ENCODE measurements at regions not wholly inside any gene's neighbourhood (a gene's known extent, or its start where the extent isn't known, plus 50 kb on each side); places are given as distances from the start of the nearest gene placed in this dataset.
"Not testable (repeated sequence)": the region's sequence is repeated elsewhere in the genome, so short reads cannot be mapped to it uniquely, and the experiment has no call there.

DNA sequence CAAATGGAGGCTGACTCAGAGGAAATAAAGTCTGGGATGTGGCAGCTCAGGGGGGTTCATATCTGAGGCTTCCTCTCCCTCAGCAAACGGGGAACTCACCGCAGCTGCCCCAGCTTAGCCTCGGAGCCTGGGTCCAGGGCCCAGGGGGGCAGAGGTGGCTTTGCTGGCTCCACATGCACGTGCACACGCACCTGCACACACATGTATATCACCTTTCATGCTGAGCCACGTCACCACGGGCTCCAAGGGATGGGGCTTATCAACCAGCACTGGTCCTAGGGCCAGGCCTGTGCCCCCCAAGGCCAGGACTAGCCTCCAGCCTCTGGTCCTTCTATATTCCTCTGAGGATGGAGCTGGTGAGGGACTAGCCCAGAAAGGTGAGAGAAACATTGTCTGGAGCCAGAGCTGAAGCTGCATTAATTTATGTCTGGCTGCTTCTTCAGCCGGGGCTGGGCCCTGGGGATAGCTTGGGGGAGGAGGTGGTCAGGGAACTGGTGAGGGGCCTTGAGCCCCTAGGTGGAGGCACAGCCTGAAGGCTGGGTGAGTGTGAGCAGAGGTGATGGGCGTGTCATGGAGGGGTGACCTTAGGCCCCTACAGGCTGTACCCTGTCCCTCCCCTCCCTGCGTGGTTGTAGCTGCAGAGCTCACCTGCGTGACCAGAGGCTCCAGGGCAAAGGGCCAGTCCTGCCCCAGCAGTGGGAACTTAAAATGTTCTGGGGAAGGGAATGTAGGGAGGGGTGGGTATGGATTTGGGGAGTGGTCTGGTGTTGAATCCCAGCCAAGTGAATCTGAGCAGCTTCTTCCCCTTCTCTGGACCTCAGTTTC is 520.8 kb downstream of the PTPRU start:
- Mint-ChIP-seq H3K27me3 (ENCODE audit: insufficient read depth, low read depth) (peaks cover 11% of the 10 kb centered on the region), H3K27ac (no peak overlapping the region), H3K9me3 (no peaks in the 10 kb centered on the region), H3K4me3 (no peak overlapping the region), H3K4me1 (no peaks in the 10 kb centered on the region), H3K36me3 (no peaks in the 10 kb centered on the region)
- Histone ChIP-seq H3K27me3 (no peaks in the 10 kb centered on the region), H4K20me1 (ENCODE audit: low read depth) (peaks cover 5% of the 10 kb centered on the region), H3K9ac (no peak overlapping the region), H3F3A (ENCODE audit: low read depth) (no peaks in the 10 kb centered on the region), H3K27ac (no peak overlapping the region), H2AFZ (replicated peaks) (no peak overlapping the region), H3K9me3 (ENCODE audit: low read depth) (no peaks in the 10 kb centered on the region), H3K4me1 (no peaks in the 10 kb centered on the region), H3K79me2 (ENCODE audit: low read depth) (no peaks in the 10 kb centered on the region), H3K4me2 (no peak overlapping the region), H3K36me3 (no peaks in the 10 kb centered on the region), H3K4me3 (no peak overlapping the region)
- DNase-seq (ENCODE audit: low spot score), result no peak
- TF ChIP-seq EZH2 (IDR thresholded peaks at IDR 0.05), result no peak
- TF ChIP-seq EZH2phosphoT487 (IDR thresholded peaks at IDR 0.05), result no peak
- TF ChIP-seq, protein P1, sequence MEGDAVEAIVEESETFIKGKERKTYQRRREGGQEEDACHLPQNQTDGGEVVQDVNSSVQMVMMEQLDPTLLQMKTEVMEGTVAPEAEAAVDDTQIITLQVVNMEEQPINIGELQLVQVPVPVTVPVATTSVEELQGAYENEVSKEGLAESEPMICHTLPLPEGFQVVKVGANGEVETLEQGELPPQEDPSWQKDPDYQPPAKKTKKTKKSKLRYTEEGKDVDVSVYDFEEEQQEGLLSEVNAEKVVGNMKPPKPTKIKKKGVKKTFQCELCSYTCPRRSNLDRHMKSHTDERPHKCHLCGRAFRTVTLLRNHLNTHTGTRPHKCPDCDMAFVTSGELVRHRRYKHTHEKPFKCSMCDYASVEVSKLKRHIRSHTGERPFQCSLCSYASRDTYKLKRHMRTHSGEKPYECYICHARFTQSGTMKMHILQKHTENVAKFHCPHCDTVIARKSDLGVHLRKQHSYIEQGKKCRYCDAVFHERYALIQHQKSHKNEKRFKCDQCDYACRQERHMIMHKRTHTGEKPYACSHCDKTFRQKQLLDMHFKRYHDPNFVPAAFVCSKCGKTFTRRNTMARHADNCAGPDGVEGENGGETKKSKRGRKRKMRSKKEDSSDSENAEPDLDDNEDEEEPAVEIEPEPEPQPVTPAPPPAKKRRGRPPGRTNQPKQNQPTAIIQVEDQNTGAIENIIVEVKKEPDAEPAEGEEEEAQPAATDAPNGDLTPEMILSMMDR (IDR thresholded peaks at IDR 0.05), result no peak

DNA sequence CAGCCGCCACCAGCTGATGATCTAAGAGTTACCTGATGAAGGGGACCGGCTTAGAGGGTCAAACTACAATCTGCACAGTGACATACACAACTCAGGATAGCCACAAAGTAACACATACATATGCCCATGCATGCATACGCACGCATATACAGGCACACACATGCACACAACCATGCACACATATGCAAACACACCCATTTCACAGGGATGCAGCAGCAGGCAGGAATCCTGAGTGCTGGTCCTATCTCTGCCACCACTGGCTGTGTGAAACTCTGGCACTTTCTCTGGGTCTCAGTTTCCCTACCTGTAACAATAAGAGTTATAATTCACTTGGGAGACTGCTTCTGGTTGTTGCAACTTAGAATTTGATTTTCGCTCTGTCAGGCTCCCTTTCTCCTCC is 520.2 kb downstream of the PTPRU start:
- Histone ChIP-seq H3K9me3 (ENCODE audit: low read depth) (no peaks in the 10 kb centered on the region), H3K27me3 (peaks cover 3% of the 10 kb centered on the region), H3K27ac (no peak overlapping the region), H3K36me3 (no peaks in the 10 kb centered on the region), H4K20me1 (ENCODE audit: low read depth) (peaks cover 5% of the 10 kb centered on the region), H3K79me2 (ENCODE audit: low read depth) (no peaks in the 10 kb centered on the region), H3K9ac (no peak overlapping the region), H3K4me2 (no peak overlapping the region), H2AFZ (replicated peaks) (no peak overlapping the region), H3F3A (ENCODE audit: low read depth) (no peaks in the 10 kb centered on the region), H3K4me1 (no peaks in the 10 kb centered on the region), H3K4me3 (no peak overlapping the region)
- Mint-ChIP-seq H3K4me3 (no peak overlapping the region), H3K9me3 (no peaks in the 10 kb centered on the region), H3K27me3 (ENCODE audit: insufficient read depth, low read depth) (peaks cover 15% of the 10 kb centered on the region), H3K36me3 (no peaks in the 10 kb centered on the region), H3K27ac (no peak overlapping the region), H3K4me1 (no peaks in the 10 kb centered on the region)
- DNase-seq (ENCODE audit: low spot score), result no peak
- TF ChIP-seq EZH2 (IDR thresholded peaks at IDR 0.05) (no peak), EZH2phosphoT487 (IDR thresholded peaks at IDR 0.05) (no peak)
- TF ChIP-seq, protein P1 (IDR thresholded peaks at IDR 0.05), result no peak

GRCh38 chr1:29756085-29756484 is 519.8 kb downstream of the PTPRU start:
- Histone ChIP-seq H3K9ac (no peak overlapping the region), H3K79me2 (ENCODE audit: low read depth) (no peaks in the 10 kb centered on the region), H2AFZ (replicated peaks) (no peak overlapping the region), H3K36me3 (no peaks in the 10 kb centered on the region), H3K4me3 (no peak overlapping the region), H3K27me3 (peaks cover 3% of the 10 kb centered on the region), H3K4me2 (no peak overlapping the region), H3K27ac (no peak overlapping the region), H3F3A (ENCODE audit: low read depth) (no peaks in the 10 kb centered on the region), H3K4me1 (no peaks in the 10 kb centered on the region), H3K9me3 (ENCODE audit: low read depth) (no peaks in the 10 kb centered on the region), H4K20me1 (ENCODE audit: low read depth) (peaks cover 5% of the 10 kb centered on the region)
- peaks cover 17% of the 10 kb centered on the region for H3K27me3 Mint-ChIP-seq (ENCODE audit: insufficient read depth, low read depth)
- H3K4me3 Mint-ChIP-seq, result no peak overlapping the region
- H3K4me1 Mint-ChIP-seq, result no peaks in the 10 kb centered on the region
- H3K36me3 Mint-ChIP-seq, result no peaks in the 10 kb centered on the region
- TF ChIP-seq EZH2 (IDR thresholded peaks at IDR 0.05) (no peak), EZH2phosphoT487 (IDR thresholded peaks at IDR 0.05) (no peak)
- TF ChIP-seq, protein P1 (IDR thresholded peaks at IDR 0.05), result no peak
- DNase-seq (ENCODE audit: low spot score), result no peak
- no peak overlapping the region for H3K27ac Mint-ChIP-seq
- no peaks in the 10 kb centered on the region for H3K9me3 Mint-ChIP-seq

- not testable (repeated sequence) for H3K36me3 Mint-ChIP-seq; H3K9ac ChIP-seq; H4K20me1 ChIP-seq (ENCODE audit: low read depth); H3K9me3 Mint-ChIP-seq; H3K79me2 ChIP-seq (ENCODE audit: low read depth); DNase-seq (ENCODE audit: low spot score); H3K9me3 ChIP-seq (ENCODE audit: low read depth); H3K36me3 ChIP-seq; H3K27ac Mint-ChIP-seq; H3K27me3 ChIP-seq; H2AFZ ChIP-seq (replicated peaks); H3K4me2 ChIP-seq; H3K4me1 Mint-ChIP-seq; H3F3A ChIP-seq (ENCODE audit: low read depth); H3K27ac ChIP-seq; H3K4me1 ChIP-seq; H3K4me3 Mint-ChIP-seq; H3K4me3 ChIP-seq
- peaks cover 21% of the 10 kb centered on the region for H3K27me3 Mint-ChIP-seq (ENCODE audit: insufficient read depth, low read depth)
Observed at GRCh38 chr1:29755412-29756015, 519.2 kb downstream of the PTPRU start.

All from neural progenitor cell (in vitro differentiated cells).